ENCODE measurements at regions not wholly inside any gene's neighbourhood (a gene's known extent, or its start where the extent isn't known, plus 50 kb on each side); places are given as distances from the start of the nearest gene placed in this dataset.

DNA sequence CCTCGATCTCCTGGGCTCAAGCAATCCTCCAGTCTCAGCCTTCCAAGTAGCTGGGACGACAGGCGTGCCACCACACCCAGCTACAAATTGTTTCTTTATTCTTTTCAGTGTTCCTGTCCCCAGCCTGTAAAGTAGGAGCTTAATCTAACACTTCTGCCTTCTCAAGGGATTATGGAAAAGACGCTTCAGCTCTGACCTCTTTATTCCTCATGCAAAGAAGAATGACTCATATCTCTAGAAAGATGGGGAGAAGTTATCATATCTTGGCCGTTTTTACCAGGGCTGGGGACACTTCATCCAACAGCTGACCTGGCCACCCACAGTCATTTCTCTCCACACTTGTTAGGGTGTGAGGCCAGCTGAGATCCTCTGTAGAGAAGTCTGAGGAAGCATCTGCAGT is 172.6 kb downstream of the HAPSTR1 start:
- Histone ChIP-seq H3K9ac (ENCODE audit: insufficient read depth, low read length) (no peak overlapping the region), H3K4me1 (ENCODE audit: control insufficient read depth, extremely low read depth, insufficient read depth, low read length) (no peaks in the 10 kb centered on the region), H2AFZ (ENCODE audit: low read length) (no peak overlapping the region), H3K36me3 (ENCODE audit: control insufficient read depth, insufficient read depth, low read length) (no peaks in the 10 kb centered on the region), H3K4me3 (replicated peaks in 1 of 4; ENCODE audit: control extremely low read depth in 1 of 4, insufficient read depth in 1 of 4, low read depth in 3 of 4, low read length in 4 of 4) (no peak overlapping the region), H3K27ac (ENCODE audit: insufficient read depth, low read length) (no peak overlapping the region), H3K4me2 (ENCODE audit: extremely low read depth, insufficient read depth, low read length) (no peak overlapping the region), H3K9me3 (ENCODE audit: control insufficient read depth, insufficient read depth, low read depth, low read length) (no peaks in the 10 kb centered on the region), H4K20me1 (ENCODE audit: control insufficient read depth, extremely low read depth, insufficient read depth, low read length) (no peaks in the 10 kb centered on the region), H3K27me3 (ENCODE audit: control insufficient read depth, insufficient read depth, low read length) (no peaks in the 10 kb centered on the region), H3K79me2 (ENCODE audit: control insufficient read depth, insufficient read depth, low read length) (no peaks in the 10 kb centered on the region)
- TF ChIP-seq CTCF (conservative IDR thresholded peaks at IDR 0.05 in 1 of 2, IDR thresholded peaks at IDR 0.05 in 1 of 2; ENCODE audit: low read depth in 1 of 2, low read length in 2 of 2), result no peak
- TF ChIP-seq EZH2 (IDR thresholded peaks at IDR 0.05; ENCODE audit: low read length, missing control alignments), result no peak
- DNase-seq (ENCODE audit: low read depth in 2 of 2), result no peak

- Histone ChIP-seq H3K79me2 (ENCODE audit: control insufficient read depth, insufficient read depth, low read length) (no peaks in the 10 kb centered on the region), H3K9me3 (ENCODE audit: control insufficient read depth, insufficient read depth, low read depth, low read length) (no peaks in the 10 kb centered on the region), H3K27ac (ENCODE audit: insufficient read depth, low read length) (no peak overlapping the region), H3K27me3 (ENCODE audit: control insufficient read depth, insufficient read depth, low read length) (no peaks in the 10 kb centered on the region), H3K36me3 (ENCODE audit: control insufficient read depth, insufficient read depth, low read length) (no peaks in the 10 kb centered on the region), H3K4me2 (ENCODE audit: extremely low read depth, insufficient read depth, low read length) (no peak overlapping the region), H4K20me1 (ENCODE audit: control insufficient read depth, extremely low read depth, insufficient read depth, low read length) (no peaks in the 10 kb centered on the region), H3K4me3 (replicated peaks in 1 of 4; ENCODE audit: control extremely low read depth in 1 of 4, insufficient read depth in 1 of 4, low read depth in 3 of 4, low read length in 4 of 4) (no peak overlapping the region), H2AFZ (ENCODE audit: low read length) (no peak overlapping the region), H3K9ac (ENCODE audit: insufficient read depth, low read length) (no peak overlapping the region), H3K4me1 (ENCODE audit: control insufficient read depth, extremely low read depth, insufficient read depth, low read length) (no peaks in the 10 kb centered on the region)
- DNase-seq (ENCODE audit: low read depth in 2 of 2), result no peak
- TF ChIP-seq EZH2 (IDR thresholded peaks at IDR 0.05; ENCODE audit: low read length, missing control alignments) (no peak), CTCF (conservative IDR thresholded peaks at IDR 0.05 in 1 of 2, IDR thresholded peaks at IDR 0.05 in 1 of 2; ENCODE audit: low read depth in 1 of 2, low read length in 2 of 2) (no peak)
Measured at GRCh38 chr16:9268446-9268845, 177.0 kb downstream of the HAPSTR1 start.

- no peak for TF ChIP-seq EZH2 (IDR thresholded peaks at IDR 0.05; ENCODE audit: low read length, missing control alignments)
- TF ChIP-seq CTCF (conservative IDR thresholded peaks at IDR 0.05 in 1 of 2, IDR thresholded peaks at IDR 0.05 in 1 of 2; ENCODE audit: low read depth in 1 of 2, low read length in 2 of 2), result no peak
- H3K79me2 ChIP-seq (ENCODE audit: control insufficient read depth, insufficient read depth, low read length), result no peaks in the 10 kb centered on the region
- DNase-seq (ENCODE audit: low read depth in 2 of 2), result no peak
- H3K4me2 ChIP-seq (ENCODE audit: extremely low read depth, insufficient read depth, low read length), result no peak overlapping the region
- H3K27ac ChIP-seq (ENCODE audit: insufficient read depth, low read length), result no peak overlapping the region
- H3K4me3 ChIP-seq (replicated peaks in 1 of 4; ENCODE audit: control extremely low read depth in 1 of 4, insufficient read depth in 1 of 4, low read depth in 3 of 4, low read length in 4 of 4), result no peak overlapping the region
- H3K4me1 ChIP-seq (ENCODE audit: control insufficient read depth, extremely low read depth, insufficient read depth, low read length), result no peaks in the 10 kb centered on the region
- no peaks in the 10 kb centered on the region for H4K20me1 ChIP-seq (ENCODE audit: control insufficient read depth, extremely low read depth, insufficient read depth, low read length)
- H3K9ac ChIP-seq (ENCODE audit: insufficient read depth, low read length), result no peak overlapping the region
- no peaks in the 10 kb centered on the region for H3K27me3 ChIP-seq (ENCODE audit: control insufficient read depth, insufficient read depth, low read length)
- no peaks in the 10 kb centered on the region for H3K36me3 ChIP-seq (ENCODE audit: control insufficient read depth, insufficient read depth, low read length)
- no peaks in the 10 kb centered on the region for H3K9me3 ChIP-seq (ENCODE audit: control insufficient read depth, insufficient read depth, low read depth, low read length)
- H2AFZ ChIP-seq (ENCODE audit: low read length), result no peak overlapping the region
Measured at GRCh38 chr16:9270424-9270823, 179.0 kb downstream of the HAPSTR1 start.

Measured in fibroblast of lung (primary cell).